Activated naive CD4-positive, alpha-beta T cell treated with anti-CD3 and anti-CD28 coated beads, Interleukin-2, amount 50 U/mL, for 72 hours (primary cell): ENCODE measurements at regions not wholly inside any gene's neighbourhood (a gene's known extent, or its start where the extent isn't known, plus 50 kb on each side); places are given as distances from the start of the nearest gene placed in this dataset.

Experiments used
- ATAC-seq, 2 donors: fragments of 150-1000 bp; cut with Tn5 transposase; 2 replicates each; pipeline ENCODE4 v1.10.0; 2021; ENCODE audit warnings: mild to moderate bottlenecking in 2 of 2, moderate library complexity in 2 of 2
- DNase-seq, 2 donors: peaks; one replicate each; pipeline ENCODE4 v3.0.0; 2021 to 2022; ENCODE audit warnings: low spot score in 2 of 2
- H3K27ac Mint-ChIP-seq, 2 donors: one replicate each; pipeline ENCODE4 v1.8.0; 2022; ENCODE audit warnings: mild to moderate bottlenecking in 2 of 2, mixed read lengths in 2 of 2
- H3K36me3 Mint-ChIP-seq, 2 donors: one replicate each; pipeline ENCODE4 v1.8.0; 2022; ENCODE audit warnings: mixed read lengths in 2 of 2
- H3K9me3 Mint-ChIP-seq, 2 donors: one replicate each; pipeline ENCODE4 v1.8.0; 2022; ENCODE audit warnings: mixed read lengths in 2 of 2

- DNase-seq (no peak), ATAC-seq (no peak)
- Mint-ChIP-seq H3K27ac (no peak overlapping the region), H3K9me3 (no peaks in the 10 kb centered on the region), H3K36me3 (no peaks in the 10 kb centered on the region)
These were observed 251.8 kb downstream of the CRPPA start for GRCh38 chr7:16169537-16169936.

- ATAC-seq (no peak), DNase-seq (no peak)
- H3K36me3 Mint-ChIP-seq, result peaks cover 2 to 8% of the 10 kb centered on the region in 2 donors
- no peak overlapping the region for H3K27ac Mint-ChIP-seq
- peaks cover 3 to 10% of the 10 kb centered on the region in 2 donors for H3K9me3 Mint-ChIP-seq
These were observed 253.8 kb downstream of the CRPPA start for GRCh38 chr7:16167526-16167925.

GRCh38 chr7:16144361-16144760 lies 277.0 kb downstream of the CRPPA start:
- DNase-seq (no peak), ATAC-seq (no peak)
- Mint-ChIP-seq H3K36me3 (peaks cover 5 to 16% of the 10 kb centered on the region in 2 donors), H3K9me3 (peaks cover 8 to 27% of the 10 kb centered on the region in 2 donors), H3K27ac (no peak overlapping the region)

DNA sequence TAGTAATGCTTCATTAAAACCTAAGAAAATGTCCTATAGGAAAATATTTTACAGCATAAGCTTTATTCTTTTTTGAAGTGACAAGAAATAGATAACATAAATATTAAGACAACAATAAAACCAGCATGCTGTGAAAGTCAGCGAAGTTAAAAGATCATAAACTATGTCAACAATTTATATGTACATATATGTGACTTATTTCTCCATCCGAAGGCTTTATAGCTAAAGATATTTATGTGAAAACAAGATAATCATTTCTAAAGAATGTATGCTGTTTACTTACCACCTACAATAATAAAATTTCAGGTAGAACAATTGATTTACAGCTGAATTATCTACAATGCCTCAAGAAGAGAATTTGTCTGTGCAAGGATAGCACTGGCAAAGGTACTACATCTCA lies 283.4 kb downstream of the CRPPA start:
- H3K27ac Mint-ChIP-seq, result no peak overlapping the region
- H3K36me3 Mint-ChIP-seq, result no peaks in the 10 kb centered on the region
- no peaks in the 10 kb centered on the region for H3K9me3 Mint-ChIP-seq
- ATAC-seq, result no peak
- no peak for DNase-seq

- no peak overlapping the region for H3K27ac Mint-ChIP-seq
These were observed 284.4 kb downstream of the CRPPA start for GRCh38 chr7:16136896-16137295.

DNA sequence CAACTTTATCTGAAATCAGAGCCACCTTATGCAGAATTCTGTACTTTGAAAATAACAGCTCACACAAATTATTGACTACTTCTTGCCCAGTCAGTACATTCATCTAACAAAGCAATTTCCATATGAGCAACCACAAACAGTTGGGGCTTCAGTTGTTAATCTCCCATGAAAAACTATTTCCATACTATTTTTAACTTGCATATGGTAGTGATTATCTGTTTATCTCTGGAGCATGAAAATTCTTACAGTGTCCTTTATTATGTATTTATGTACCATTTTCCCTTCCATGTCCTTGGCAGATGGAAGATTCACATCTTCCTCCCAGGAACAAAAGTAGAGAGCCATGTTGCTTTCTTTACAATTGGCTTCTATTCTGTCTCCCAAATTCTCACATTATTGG lies 285.7 kb downstream of the CRPPA start:
- DNase-seq, result no peak
- no peaks in the 10 kb centered on the region for H3K9me3 Mint-ChIP-seq
- ATAC-seq, result no peak
- H3K27ac Mint-ChIP-seq, result no peak overlapping the region
- no peaks in the 10 kb centered on the region for H3K36me3 Mint-ChIP-seq

More at GRCh38 chr7:16136896-16137295, 284.4 kb downstream of the CRPPA start:
- H3K36me3 Mint-ChIP-seq, result no peaks in the 10 kb centered on the region
- ATAC-seq, result no peak
- no peaks in the 10 kb centered on the region for H3K9me3 Mint-ChIP-seq
- DNase-seq, result no peak

- ATAC-seq (no peak), DNase-seq (no peak)
These were observed 290.9 kb downstream of the CRPPA start for GRCh38 chr7:16130111-16131110.

DNA sequence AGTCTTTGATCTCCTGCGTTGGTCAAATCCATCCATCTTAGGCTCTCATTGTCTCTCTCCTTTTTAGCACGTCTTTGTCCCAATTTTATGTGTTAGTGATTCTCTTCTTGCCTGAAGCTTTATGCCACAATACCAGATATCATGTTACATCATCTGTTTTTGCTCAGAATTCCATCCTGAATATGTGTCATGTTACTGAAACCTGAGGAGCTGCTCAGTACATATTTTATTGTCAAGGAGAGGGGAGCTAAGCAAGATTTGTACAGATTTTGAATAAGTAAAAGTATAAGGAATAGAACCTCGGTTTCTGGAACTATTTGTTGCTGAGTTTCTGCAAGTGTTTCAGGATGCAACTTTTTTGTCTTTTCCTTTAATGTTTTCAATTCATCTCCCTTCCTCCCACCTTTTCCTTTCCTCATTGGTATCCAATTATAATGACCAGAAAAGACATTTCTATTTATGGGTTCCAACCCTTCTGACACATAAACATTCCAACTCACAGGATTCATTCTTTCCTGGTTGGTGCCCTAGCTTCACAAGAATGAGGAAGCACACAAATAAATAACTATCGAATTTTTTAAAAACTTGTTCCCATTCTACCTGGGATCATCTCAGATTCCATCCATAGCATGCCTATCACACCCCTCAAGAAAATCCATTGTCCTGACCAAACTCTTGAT lies 291.8 kb downstream of the CRPPA start:
- DNase-seq, result no peak
- peaks cover 4 to 14% of the 10 kb centered on the region in 2 donors for H3K9me3 Mint-ChIP-seq
- no peaks in the 10 kb centered on the region for H3K36me3 Mint-ChIP-seq
- ATAC-seq, result no peak
- no peak overlapping the region for H3K27ac Mint-ChIP-seq

More at GRCh38 chr7:16130111-16131110, 290.9 kb downstream of the CRPPA start:
- H3K27ac Mint-ChIP-seq, result no peak overlapping the region
- no peaks in the 10 kb centered on the region for H3K36me3 Mint-ChIP-seq
- peaks cover 4 to 14% of the 10 kb centered on the region in 2 donors for H3K9me3 Mint-ChIP-seq

- Mint-ChIP-seq H3K9me3 (peaks cover 4 to 8% of the 10 kb centered on the region in 2 donors), H3K36me3 (no peaks in the 10 kb centered on the region), H3K27ac (no peak overlapping the region)
- ATAC-seq (no peak), DNase-seq (no peak)
These were observed 298.1 kb downstream of the CRPPA start for GRCh38 chr7:16123117-16123770.

GRCh38 chr7:16121876-16122390 lies 299.4 kb downstream of the CRPPA start:
- no peak for ATAC-seq
- Mint-ChIP-seq H3K9me3 (peaks cover 4 to 15% of the 10 kb centered on the region in 2 donors), H3K36me3 (peaks cover 0 to 4% of the 10 kb centered on the region in 2 donors), H3K27ac (no peak overlapping the region)
- DNase-seq, result no peak

GRCh38 chr7:16115374-16115773 lies 306.0 kb downstream of the CRPPA start:
- DNase-seq (no peak), ATAC-seq (no peak)
- H3K9me3 Mint-ChIP-seq, result peaks cover 8 to 13% of the 10 kb centered on the region in 2 donors
- H3K27ac Mint-ChIP-seq, result no peak overlapping the region
- H3K36me3 Mint-ChIP-seq, result peaks cover 0 to 4% of the 10 kb centered on the region in 2 donors

GRCh38 chr7:16114633-16115032 lies 306.7 kb downstream of the CRPPA start:
- no peak for DNase-seq

GRCh38 chr7:16114071-16114470 lies 307.3 kb downstream of the CRPPA start:
- Mint-ChIP-seq H3K27ac (no peak overlapping the region), H3K36me3 (peaks cover 0 to 5% of the 10 kb centered on the region in 2 donors), H3K9me3 (peaks cover 11 to 15% of the 10 kb centered on the region in 2 donors)
- ATAC-seq (no peak), DNase-seq (no peak)

More at GRCh38 chr7:16114633-16115032, 306.7 kb downstream of the CRPPA start:
- ATAC-seq, result no peak
- peaks cover 0 to 4% of the 10 kb centered on the region in 2 donors for H3K36me3 Mint-ChIP-seq
- H3K27ac Mint-ChIP-seq, result no peak overlapping the region
- H3K9me3 Mint-ChIP-seq, result peaks cover 10 to 14% of the 10 kb centered on the region in 2 donors

GRCh38 chr7:16113058-16113457 lies 308.3 kb downstream of the CRPPA start:
- Mint-ChIP-seq H3K36me3 (peaks cover 0 to 10% of the 10 kb centered on the region in 2 donors), H3K27ac (no peak overlapping the region), H3K9me3 (peaks cover 17 to 20% of the 10 kb centered on the region in 2 donors)
- ATAC-seq, result no peak
- DNase-seq, result no peak

DNA sequence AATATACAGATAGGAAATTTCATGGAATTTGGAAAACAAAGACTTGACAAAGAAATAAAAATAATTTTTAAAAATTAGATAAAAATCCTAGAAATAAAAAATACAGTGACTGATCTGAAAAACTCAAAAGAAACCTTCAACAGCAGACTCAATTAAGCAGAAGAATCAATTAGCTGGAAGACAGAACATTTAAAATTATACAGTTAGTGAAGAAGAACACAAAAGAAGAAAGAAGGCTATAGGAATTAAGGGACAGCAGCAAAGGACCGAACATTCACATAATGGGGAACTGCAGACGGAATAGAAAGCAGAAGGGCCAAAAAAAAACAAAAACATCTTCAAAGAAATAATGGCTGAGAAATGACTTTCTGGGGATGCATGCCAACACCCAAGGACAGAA lies 314.5 kb downstream of the CRPPA start:
- peaks cover 14 to 30% of the 10 kb centered on the region in 2 donors for H3K36me3 Mint-ChIP-seq
- ATAC-seq (no peak), DNase-seq (no peak)
- no peak overlapping the region for H3K27ac Mint-ChIP-seq
- H3K9me3 Mint-ChIP-seq, result peaks cover 31 to 41% of the 10 kb centered on the region in 2 donors

DNA sequence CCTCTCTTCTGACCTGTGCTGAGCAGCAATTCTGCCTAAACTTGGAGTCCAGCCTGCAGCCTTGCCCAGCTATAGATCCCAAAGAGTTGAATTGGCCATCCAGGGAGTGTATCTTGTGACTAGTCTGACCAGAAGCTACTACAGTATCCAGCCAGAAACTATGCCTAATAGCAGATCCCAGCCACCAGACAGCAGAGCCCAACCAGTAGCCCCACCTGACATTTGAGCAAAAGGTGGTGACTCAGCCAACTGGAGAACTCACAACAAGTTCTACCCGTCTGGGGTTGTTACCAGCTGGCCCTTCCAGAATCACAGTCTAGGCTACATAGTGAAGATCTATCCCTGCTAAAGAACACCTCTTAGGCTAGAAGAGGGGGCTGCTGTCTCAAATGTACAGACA lies 315.0 kb downstream of the CRPPA start:
- ATAC-seq (no peak), DNase-seq (no peak)
- H3K27ac Mint-ChIP-seq, result no peak overlapping the region
- peaks cover 31 to 41% of the 10 kb centered on the region in 2 donors for H3K9me3 Mint-ChIP-seq
- peaks cover 14 to 30% of the 10 kb centered on the region in 2 donors for H3K36me3 Mint-ChIP-seq
